ENCODE measurements at regions not wholly inside any gene's neighbourhood (a gene's known extent, or its start where the extent isn't known, plus 50 kb on each side); places are given as distances from the start of the nearest gene placed in this dataset.

DNA sequence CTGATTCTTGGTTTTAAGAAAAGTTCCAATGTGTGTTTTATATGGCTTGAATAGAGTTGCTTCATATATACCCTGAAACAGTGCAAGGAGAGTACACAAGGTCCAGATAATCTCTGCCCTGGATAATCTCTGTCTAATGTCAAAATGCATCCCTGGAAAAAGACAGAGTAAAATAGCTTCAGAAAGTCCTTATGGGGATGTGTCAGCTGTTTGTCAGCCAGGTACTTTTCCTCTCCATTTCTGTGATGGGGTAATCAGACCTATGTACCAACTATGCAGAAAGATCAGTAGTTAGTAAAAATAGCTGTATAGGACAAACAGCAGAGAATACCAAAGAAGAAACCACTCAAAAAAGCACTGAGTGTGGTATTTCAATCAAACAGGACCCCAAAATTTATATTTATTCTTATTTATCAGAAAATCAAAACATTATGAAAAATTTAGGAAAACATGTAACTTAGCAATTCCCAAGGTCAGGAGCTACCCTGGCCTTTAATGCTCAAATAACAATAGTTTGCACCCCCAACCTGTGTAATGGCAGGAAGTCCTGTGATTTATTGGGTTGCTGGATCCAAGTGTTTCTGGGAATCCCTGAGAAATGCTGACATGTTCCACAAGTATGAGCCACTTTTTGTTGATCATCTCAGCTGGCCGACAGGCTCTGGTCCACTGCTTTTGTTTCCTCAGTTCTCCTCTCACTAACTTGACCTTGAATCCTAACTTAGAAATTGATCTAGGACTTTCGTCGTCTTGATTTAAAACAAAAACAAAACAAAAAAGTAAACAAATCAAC lies 69.6 kb downstream of the MDH1 start:
- DNase-seq: no peak

DNA sequence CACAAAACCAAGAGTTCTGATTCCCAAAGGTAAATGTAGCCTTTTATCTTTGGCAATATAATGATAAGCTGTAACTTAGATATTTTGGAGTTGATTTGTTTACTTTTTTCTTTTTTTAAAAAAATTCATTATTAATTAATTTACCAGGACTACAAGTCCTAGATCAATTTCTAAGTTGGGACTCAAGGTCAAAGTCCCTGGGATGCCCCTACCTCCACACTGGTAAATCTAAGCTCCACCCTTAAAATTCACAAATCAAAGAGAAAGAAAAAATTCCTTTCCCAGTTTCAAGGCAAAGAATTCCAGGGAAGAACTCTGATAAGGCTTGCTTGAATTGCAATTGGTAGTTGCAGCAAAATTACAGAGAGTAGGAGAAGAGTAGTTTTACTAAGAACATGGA lies 71.3 kb downstream of the MDH1 start:
- no peak for DNase-seq

DNA sequence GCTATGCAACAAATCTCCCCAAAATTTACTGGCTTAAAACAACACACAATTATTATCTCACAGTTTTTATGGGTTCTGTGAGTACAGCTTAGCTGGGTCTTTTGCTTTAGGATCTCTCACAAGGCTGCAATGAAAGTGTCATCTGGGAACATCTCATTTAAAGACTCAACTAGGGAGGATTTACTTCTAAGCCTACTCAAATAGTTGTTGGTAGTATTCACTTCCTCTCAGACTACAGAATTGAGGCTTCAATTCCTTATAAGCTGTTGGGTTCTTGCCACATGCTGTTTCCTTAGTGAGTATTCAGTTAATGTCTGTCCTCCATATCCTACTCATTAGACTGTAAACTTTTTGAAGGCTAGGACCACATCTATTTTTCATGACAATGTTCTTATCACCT lies 72.3 kb downstream of the MDH1 start:
- DNase-seq: no peak

DNA sequence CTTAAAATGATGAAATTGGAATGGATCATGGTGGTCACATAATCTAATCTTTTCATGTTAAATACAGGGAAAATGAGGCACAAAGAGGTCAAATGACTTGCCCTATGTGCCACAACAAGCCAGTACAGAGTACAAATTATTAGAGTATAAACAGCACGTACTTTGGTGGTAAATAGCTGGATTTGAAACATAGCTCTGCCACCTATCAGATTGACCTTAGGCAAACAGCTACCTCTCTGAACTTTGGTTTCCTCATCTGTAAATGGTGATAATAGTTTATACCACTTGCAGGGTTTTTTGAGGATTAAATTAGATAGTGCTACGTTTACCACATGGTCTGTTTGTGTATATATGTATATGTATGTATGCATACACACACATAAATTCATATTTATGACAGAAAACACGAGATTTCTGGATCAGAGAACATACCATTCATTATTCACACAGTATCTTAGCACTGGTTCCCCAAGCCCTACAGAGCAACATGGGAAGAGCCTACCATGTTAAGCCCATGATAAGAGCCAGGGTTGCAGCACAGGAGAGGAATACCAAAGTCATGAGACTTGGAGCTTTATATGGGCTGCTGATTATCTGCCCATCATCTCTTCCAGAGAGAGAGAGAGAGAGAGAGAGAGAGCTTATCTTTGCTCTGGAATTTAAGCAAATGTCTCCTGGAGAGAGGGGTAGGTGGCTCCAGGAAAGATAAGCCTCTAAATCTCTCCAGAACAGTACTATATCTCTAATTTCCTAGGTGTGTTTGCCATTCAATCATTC lies 73.5 kb downstream of the MDH1 start:
- no peak for DNase-seq

DNA sequence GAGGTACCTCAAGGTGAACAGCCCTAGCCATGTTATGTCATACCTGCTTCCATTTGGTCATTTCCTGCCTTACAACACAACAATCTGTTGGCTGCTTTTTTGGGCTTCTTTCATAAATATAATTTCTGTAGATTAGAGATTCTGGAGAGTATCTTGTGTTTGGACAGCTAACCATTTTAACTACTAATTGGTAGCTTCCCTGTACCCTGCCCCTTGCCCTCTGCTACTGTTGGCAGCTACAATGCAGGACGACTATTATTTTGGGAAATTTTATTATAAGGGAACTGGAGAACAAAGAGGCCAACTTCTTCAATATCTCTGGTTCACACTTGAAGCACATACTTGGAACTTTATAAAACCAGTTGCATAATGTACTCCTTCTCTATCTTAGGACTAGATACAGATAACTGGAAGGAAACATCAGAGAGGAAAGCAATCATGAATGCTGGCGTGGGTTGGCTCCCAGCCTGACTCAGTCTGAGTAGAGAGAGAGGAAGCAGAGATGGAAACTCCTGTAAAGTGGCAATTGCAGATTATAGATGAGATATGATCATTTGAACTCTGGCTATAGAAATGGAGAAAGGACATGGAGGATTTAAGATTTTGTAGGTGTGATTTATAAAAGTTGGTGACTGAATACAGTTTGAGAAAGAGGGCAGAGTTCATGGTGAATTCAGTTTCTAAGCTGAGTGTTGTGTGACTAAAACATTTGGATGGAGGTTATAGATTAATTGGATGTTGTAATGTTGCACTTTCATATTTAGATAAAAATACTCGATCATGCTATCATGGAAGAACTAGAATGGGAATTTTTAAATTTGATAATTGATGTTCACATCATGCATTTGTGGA lies 74.5 kb downstream of the MDH1 start:
- DNase-seq: no peak

DNA sequence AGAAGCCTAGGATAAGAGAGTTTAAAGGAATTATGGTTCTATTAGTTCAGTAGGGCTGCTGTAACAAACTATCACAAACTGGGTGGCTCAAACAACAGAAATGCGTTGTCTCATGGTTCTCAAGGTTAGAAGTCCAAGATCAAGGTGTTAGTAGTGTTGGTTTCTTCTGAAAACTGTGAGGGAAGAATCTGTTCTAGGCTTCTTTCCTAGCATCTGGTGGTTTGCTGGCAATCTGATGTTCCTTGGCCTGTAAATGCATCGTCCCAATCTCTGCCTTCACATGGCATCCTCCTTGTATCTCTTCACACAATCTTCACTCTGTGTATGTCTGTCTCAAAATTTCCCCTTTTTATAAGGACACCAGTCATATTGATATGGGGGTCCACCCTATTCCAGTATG lies 76.3 kb downstream of the MDH1 start:
- no peak for DNase-seq

DNA sequence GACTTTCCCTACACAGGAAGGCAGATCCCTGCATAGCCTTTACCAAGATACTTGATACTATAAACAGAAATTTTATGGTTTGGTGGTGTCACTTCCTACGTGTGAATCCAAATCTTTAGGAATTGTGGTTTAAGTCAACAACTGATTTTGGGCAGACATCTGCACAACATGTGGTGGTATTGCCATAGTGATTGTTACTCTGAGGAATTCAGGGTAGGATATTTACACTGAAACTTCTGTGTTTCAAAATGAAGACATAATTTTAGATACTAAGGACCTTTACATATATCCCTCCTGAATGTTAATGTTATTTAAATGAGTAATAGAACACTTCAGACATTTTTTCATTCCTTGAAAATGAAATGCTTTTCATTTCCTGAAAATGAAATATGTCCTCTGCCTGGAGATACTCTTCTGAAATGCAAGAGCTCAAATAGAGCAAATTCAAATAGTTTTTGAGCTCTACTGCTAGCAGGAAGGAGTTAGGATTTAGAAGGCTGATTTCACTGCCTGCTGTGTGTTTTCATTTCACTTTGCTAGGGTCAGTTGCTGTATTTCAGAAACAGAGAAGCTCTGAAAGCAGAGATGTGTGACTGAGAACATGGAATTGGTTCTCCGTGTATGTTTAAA lies 77.2 kb downstream of the MDH1 start:
- no peak for DNase-seq

DNA sequence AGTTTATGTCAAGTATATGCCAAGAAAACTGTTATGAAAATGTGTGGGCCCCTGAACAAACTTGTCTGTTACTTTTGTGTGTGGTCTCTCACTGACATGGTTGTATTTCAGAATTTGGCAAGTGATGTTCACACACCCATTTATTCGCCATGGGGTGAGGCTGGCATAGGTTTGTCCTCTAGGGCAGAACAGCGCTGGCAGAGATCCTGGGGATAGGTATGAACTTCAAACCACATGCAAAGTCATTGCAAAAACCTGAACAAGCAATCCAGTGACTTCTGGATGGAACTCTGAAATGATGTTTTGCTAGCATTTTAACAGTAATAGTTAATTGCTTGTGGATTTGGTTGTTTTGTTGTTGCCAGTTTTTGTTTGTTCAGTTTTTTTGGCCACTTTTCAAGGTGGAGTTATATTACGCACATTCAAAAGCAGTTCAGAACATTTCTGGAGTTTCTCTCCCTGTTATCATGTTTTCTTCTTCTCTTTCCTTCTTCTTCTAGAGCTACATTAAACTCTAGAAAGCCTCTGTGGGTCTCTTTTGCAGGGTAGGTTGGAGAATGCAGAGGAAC lies 78.5 kb downstream of the MDH1 start:
- no peak for DNase-seq

DNA sequence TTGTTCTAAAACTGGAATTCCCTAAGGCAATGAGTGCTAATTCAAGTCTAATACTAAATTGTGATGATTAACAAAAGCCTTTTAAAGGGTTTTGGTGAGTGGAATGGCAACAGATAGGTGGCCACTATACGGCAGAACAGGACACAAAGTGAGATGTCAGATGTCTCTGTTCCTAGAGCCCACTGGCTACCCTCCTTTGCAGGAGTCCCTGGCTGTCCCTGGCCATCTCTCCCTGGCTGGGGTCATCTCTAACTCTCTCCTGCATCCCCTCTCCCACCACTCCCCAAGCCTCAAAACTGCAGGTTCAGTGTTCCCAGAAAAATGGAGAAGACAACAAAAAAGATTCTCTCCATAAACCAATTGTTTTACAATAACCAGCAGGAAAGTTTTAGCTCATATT lies 79.2 kb downstream of the MDH1 start:
- no peak for DNase-seq

DNA sequence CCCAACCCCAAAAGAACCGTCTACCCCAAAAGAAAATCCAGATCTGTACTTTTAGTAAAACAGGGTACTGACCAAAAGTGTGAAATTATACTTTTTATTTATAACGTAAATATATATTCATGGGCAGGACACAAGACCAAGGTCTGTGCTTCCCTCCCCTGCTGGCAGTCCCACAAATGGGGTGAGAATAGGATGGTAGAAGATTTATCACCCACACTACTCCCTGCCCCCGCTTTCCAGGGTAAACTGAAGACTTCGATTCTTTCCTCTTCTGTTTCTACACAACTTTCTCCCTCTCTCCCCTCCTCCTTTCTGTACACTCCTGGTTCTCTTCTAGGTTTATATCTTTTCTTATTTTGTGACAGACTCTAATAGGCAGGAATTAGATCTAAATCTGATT lies 79.7 kb downstream of the MDH1 start:
- no peak for DNase-seq

DNA sequence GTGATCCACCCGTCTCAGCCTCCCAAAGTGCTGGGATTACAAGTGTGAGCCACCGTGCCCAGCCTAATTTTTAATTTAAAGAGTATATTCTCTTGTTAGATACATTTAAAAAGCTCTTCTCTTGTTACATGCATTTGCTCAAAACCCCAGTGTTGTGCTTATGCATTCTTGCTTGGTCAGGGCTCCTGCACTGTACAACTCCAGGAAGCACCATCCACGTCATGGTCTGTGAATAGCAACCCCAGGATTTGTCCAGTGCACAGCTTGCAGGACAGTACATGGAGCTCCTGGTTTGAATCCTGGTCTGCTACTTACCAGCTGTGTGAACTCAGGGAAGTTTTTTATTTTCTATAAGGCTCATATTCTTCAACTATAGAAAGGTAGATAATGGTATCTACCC lies 80.8 kb downstream of the MDH1 start:
- no peak for DNase-seq

DNA sequence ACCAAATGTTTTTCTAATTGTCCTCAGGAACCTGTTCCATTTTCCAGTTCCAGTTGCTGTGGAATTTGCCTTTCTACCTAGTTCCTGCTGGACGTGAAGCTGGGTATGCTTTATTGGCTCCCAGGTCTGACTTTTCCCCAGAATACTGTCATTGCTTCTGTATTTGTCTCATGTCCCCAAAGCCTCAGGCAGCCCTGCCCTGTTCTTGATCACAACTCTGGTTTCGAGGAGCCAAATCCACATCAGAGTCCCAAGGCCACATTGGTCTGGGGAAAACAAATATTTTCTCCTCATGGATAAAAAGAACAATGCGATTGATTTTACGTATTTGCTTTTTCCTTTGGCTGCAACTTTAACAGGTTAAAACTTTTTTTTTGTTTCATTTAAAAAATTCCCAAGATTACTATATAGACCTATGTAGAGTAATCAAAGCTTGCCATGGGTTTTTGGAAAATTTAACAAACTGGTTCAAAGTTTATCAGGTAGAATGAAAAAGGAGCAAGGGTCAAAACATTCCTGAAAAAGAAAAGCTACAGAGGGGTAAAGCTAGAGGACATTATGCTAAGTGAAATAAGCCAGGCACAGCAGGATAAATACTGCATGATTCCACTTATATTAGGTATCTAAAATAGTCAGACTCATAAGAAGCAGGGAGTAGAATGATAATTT lies 85.2 kb downstream of the MDH1 start:
- DNase-seq: no peak

DNA sequence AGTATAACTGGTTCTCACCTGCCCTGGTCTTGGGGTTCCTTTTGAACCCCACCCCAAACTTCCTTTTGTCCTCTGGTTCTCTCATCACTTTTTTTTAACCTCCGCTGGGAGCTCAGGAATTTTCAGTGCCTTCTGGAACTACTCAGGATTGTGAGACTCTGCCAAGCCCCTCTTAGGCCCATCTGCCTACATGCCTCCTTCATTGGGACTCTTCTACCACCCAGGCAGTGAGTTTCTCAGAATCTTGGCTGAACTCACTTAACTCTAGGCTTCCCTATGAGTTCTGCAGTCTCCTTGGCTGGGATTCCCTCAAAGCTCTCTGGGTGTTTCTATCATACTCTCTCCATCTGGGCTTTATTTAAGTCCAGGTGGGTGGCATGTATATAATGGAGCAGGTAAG lies 86.3 kb downstream of the MDH1 start:
- no peak for DNase-seq

DNA sequence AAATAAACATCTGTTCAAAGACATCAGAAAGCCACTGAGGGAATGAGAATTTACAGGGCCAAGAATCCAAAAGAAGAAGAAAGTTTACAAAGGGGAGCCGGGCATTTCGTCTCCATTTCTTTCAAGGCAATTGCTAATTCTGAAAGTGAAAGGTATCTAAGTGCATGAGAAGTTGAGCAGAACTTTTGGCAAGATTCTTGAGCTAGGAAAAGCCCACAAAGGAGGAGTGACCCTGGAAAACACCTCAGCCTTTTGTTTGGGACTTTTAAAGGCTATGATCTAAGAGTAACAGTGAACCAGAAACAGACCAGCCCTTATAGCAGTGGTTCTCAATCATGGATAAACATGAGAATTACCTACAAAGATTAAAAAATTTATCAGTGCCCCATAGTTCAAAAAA lies 87.4 kb downstream of the MDH1 start:
- DNase-seq: no peak

DNA sequence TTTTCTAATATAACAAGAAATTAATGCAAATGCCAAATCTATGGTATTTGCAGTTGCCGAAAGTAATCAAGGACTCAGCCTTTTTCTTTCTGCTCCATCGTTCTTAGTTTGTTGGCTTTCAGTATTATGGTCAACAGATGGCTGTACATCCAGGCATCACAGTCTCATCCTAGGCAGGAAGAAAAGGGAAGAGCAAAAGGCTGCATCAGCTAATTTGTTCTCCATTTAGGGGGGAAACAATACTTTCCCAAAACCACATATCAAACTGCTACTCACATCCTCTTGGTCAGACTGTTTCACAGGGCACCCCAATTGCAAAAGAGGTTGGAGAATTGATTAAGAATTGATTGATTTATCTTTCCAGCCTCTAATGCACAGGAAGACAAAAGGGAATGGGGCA lies 89.3 kb downstream of the MDH1 start:
- no peak for DNase-seq

DNA sequence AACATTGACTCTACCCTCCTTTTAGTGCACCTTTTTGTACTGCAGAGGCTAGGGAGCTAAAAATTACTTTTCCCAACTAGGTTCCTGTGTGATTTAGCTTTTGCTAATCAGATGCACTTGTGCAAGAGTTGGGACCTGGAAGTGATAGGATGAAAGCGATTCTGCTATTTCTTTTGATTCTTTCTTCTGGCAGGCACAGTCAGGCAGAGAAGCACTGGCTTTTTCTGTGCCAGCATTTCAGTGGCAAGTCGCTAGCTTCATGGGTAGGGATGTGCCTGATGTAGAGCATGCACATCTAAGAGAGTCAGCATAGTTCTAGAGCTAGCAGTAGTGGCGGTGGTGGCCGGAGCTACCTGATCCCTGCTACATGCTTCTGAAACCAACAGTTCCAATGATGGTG lies 89.8 kb downstream of the MDH1 start:
- no peak for DNase-seq

DNA sequence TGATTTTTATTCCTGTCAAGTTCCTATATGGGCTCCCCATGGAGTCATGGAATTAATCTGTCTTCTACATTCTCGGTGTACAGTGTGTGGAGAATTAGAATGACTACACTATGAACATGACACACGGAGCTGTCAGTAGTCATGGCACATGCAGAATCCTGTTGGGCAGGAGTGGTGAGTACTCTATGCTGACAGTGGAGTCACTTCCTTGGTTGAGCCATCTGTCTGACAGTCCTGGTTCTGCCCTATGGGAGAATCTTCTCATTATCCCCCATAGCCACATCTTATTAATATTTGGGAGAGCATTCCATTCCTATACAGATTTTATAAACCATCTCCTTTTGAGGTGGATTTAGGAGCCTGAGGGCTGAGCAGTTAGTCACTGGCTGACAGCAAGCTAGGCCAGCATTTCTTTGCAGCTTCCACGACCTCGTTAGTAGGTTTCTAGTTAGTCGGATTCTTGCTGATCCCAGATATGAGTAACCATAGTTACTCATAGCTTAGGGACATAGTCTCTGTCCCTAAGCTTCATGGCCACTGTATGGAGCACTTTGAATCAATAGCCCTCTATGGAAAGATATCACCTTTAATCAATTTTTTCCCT lies 90.6 kb downstream of the MDH1 start:
- no peak for DNase-seq

DNA sequence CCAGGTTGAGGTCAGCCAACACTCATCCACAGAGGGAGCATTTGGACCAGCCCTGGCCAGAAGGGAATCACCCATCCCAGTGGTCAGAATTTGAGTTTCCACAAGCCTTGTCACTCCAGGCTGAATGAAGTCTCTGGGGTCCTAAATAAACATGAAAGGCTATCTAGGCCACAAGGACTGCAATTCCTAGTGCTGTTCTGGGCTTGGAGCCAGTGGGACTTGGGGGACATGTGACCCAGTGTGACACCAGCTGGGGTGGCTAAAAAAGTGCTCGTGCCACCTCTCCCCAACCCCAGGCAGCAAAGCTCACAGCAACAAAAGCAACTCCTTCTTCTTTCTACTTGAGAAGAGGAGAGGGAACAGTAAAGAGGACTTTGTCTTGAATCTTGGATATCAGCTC lies 91.7 kb downstream of the MDH1 start:
- DNase-seq: no peak

DNA sequence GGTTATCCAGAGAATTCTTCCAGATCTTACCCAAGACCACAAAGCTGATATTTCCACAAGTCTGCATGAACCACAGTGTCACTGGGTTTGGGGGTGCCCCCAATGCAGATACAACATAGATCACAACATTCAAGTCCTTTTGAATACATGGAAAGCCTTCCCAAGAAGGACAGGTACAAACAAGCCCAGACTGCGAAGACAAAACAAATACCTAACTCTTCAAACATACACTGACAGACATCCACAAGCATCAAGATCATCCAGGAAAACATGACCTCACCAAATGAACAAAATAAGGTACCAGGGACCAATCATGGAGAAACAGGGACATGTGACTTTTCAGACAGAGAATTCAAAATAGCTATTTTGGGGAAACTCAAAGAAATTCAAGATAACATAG lies 93.1 kb downstream of the MDH1 start:
- no peak for DNase-seq

DNA sequence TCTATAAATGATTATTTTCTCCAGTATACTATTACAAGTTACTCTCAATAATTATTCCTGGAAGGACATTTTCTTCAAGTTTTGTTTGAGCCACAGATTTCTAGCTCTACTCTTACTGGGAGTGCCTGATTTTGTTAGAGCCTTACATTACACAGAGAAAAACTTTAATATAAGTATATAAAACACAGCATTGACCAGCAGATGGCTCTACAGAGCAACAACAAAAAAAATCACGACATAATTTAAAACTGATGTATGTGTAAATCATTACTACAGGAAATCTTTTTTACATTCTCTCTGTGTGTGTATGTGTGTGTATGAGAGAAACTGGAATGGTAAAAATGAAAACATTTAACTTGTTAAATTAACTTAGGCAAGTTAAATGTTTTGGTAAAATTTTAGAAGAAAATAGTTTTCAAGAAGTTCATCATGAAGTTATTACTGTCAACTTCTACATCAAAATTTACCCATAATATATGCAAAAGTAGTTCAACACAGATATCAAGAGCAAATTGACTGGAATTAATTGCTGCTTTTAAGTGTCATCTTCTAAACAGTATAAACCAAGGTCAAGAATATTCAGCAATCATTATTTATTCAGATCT lies 103.3 kb downstream of the MDH1 start:
- DNase-seq: peak; percentile 67

DNA sequence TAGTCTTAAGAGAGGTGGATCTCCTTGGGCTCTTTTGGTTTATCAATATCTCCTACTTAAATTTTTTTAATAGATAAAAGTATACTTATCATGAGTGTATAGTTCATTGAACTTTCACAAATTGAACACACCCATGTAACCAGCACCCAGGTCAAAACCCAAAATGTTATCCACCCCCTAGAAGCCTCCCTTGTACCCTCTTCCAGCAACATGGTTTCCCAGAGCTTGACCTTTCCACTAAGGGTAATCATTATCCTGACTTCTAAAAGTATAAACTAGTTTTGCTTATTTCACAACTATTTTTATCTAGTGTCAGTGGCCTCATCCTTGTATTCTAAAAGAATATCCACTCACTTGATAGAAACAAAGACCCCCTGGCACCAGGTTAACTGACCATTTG lies 106.8 kb downstream of the MDH1 start:
- DNase-seq: no peak

All from NCI-H1694 (cell line).